NCI-H1417 (cell line): ENCODE measurements at regions not wholly inside any gene's neighbourhood (a gene's known extent, or its start where the extent isn't known, plus 50 kb on each side); places are given as distances from the start of the nearest gene placed in this dataset.

ENCODE experiments used
- DNase-seq, 3 experiments: peaks; one replicate each; lab custom pipeline; 2025; lab: John Stamatoyannopoulos, UW

GRCh38 chr4:11264841-11265240, 163.9 kb downstream of the HS3ST1 start:
- DNase-seq = no peak

- no peak for DNase-seq
Measured at GRCh38 chr4:11264346-11264745, 164.3 kb downstream of the HS3ST1 start.

DNA sequence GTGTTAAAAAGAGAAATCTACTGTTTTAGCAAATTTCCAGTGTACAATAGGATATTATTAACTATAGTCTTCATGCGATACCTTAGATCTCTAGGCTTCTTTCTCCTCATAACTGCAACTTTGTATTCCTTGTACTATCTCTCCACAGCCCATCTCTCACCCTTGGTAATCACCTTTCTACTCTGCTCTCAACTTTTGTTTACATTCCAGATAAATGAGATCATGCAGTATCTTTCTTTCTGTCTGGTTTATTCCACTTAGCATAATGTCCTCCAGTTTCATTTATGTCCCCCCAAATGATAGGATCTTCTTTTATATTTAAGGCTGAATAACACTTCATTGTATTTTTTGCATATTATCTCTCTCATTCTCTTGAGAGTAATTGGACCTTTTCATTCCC, 165.5 kb downstream of the HS3ST1 start:
- DNase-seq = no peak

DNA sequence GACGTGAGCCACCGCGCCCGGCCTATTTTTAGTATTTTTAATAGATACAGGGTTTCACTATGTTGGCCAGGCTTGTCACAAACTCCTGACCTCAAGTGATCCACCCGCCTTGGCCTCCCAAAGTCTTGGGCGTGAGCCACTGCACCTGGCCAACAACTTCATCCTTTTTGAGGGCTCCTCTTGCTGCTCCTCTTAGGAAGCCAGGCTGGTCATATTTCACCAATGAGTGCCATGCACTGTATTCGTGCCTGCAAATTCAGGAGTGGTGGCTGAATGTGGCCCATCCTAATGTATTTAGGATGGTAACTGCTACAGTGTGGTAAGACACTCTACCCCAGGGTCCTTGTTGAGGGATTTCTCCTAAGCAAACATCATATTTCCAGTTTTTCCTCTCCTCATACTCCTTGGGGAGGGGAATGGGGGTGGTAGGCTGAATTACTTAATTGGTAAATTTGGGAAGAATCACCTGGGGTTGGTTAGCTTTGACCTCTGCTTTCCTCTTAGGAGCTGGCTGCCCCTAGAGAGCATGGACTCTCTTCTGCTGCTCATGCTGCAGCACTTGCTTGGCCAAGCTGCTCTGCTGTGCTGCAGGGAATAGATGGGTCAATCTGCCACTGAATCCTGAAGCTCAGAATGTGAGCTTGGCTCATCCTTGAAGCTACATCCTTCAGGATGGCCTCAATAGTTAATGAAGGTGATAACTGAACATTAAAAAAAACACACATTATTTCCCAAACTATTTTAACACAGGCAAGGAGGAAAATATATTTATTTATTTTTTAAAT, 167.4 kb downstream of the HS3ST1 start:
- DNase-seq = no peak

- DNase-seq = peak in 1 of 3 experiments; percentile 87
Measured at GRCh38 chr4:11259837-11260236, 168.9 kb downstream of the HS3ST1 start.

- peak in 1 of 3 experiments; percentile 30 for DNase-seq
Measured at GRCh38 chr4:11252149-11252548, 176.5 kb downstream of the HS3ST1 start.

DNA sequence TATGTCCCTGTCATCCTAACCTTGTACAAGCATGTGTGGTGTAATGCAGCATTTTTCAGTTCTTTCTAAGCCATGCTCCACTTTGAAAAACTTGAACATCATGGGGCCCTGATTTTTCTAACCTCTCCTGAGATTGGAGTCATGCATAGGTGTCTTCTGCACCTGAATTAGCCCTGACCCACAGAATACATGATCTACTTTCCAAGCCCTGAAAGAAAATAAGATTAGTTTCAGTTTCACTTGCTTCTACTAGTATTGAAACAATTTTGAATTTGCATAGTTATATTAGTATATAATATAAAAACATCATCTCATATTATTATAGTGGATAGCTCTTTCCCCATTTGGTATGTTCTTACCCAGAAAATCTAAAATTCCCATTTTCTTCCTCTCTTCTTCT, 178.2 kb downstream of the HS3ST1 start:
- no peak for DNase-seq

GRCh38 chr4:11232015-11232414, 196.7 kb downstream of the HS3ST1 start:
- peak in 1 of 3 experiments; percentile 9 for DNase-seq

DNA sequence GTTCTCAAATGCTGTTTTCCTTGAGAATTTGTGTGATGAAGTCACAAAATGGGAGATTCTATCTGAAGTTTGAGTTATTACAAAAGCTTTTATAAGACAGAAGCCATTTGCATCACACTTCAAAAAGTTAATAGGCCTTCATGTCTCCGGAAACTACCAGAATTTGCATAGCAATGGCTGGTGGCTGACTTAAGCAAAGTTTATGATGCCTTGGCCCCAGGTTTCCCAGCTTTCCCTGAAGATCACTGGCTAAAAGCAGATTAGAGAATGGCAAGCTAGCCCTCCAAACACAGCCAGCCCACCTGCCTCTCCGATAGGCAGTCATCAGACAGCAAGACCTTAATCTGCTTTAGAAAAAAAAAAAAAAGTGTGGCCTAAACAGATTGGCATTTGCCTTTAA, 197.8 kb downstream of the HS3ST1 start:
- no peak for DNase-seq

GRCh38 chr4:11228530-11228929, 200.2 kb downstream of the HS3ST1 start:
- DNase-seq = peak in 2 of 3 experiments; percentile 18 to 48

GRCh38 chr4:11223311-11223710, 205.4 kb downstream of the HS3ST1 start:
- DNase-seq = peak; percentile 79 to 94 (median 93)

GRCh38 chr4:11218692-11219091, 210.0 kb downstream of the HS3ST1 start:
- no peak for DNase-seq

- peak in 1 of 3 experiments; percentile 30 for DNase-seq
Measured at GRCh38 chr4:11216520-11216919, 212.2 kb downstream of the HS3ST1 start.

DNA sequence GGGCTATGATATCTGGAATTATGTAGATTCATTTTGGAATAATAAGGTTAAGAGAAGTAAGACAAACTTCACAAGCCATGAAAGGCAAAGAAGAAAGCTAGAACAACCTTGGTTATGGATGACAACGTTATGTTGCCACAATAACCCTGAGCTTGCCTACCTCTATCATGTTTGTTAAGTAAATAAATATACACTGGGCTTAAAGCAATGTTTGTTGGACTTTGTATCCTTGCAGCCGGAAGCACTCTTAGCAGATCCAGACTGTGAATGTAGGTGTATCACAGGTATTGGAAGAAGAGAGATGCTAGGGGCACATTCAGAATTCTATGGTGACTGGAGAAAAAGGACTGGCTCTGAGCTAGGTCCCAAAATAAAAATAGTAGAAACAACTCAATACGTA, 214.4 kb downstream of the HS3ST1 start:
- DNase-seq = no peak

DNA sequence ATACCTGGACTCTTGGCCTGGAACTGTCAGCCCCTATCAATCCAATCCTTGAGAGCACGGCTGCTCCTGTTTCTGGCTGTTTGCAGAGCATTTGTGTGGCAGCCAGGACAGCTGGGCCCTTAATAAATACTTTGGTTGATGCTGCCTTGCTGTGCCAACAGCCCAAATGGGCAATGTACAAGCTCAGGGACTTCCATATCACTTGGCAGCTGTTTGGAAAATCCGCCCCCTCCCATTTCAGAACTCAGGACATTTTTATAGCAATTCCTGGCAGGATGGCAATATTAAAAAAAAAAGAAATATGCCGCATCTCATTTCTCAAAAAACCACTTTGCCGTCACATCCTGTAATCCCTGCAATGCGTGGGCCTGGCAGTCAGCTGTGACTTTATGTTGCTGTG, 218.9 kb downstream of the HS3ST1 start:
- no peak for DNase-seq

- peak in 1 of 3 experiments; percentile 6 for DNase-seq
Measured at GRCh38 chr4:11201256-11201655, 227.4 kb downstream of the HS3ST1 start.

GRCh38 chr4:11198516-11199305, 230.0 kb downstream of the HS3ST1 start:
- no peak for DNase-seq

DNA sequence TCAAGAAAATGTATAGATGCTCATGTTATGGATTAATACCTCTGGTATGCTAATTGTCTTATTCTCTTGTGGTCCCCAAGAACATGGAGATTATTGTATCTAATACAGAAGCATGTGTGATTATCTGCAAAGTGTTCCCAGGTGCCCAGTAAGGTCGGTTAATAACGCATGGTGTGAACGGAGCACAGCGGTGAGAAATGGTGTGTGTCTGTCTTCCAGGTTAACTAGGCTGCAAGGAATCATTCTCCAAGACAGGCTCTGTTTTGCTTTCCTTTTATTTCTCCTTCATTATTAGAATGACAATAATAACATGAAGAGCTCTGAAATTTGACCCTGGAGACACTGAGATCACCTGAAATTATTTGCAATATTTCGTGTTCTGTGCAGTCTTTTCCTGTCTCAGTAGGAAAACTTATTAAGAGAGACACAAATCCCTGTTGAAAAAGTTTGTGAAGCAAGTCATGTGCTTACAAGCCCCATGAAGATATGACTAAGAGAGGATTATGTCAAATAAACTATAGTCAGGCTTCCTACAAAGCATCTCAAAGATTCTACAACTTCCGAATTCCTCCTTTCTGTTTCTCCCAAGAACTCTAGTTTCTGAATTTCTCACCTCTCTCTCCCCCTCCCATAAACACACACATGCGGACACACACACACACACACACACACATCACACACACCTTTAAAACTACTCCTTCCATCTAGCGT, 230.9 kb downstream of the HS3ST1 start:
- no peak for DNase-seq

GRCh38 chr4:11196927-11197522, 231.7 kb downstream of the HS3ST1 start:
- DNase-seq = no peak

DNA sequence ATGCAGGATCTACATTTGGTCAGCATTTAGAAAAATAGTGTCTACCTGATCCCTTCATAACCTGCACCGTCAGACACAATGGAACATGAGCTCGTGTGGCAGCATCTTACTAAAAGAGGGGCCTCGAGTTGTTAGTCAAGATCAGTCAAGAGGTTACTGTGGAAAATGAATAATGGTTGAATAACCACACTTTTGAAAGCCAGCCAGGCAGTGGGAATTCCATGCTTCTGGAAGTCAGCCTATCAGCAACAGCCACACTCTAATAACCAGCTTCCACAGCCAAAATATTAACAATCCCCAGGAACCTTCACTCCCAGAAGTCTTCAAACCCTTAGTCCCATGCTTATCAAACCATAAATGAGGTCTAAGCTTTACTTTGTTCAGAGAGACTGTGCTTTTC, 234.3 kb downstream of the HS3ST1 start:
- DNase-seq = peak in 1 of 3 experiments; percentile 55

DNA sequence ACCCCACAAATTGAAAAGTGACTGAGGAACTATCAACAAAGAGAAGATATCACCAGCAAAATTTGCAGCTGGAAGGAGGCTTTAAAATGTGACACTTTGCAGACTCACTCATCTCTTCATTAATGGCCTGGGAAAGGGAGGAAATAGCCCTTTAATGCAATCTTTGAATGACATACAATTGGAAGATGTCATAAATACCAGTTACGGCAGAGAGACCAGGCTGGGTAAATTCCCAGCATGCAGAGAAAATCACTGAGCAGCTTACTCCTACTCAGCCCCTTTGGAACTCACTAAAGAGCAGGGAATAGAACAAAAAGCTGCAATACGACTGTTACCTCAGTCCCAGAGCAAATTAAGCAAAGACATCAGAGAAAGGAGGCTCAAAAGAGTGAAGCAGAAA, 238.9 kb downstream of the HS3ST1 start:
- DNase-seq = no peak

GRCh38 chr4:11183356-11183740, 245.3 kb downstream of the HS3ST1 start:
- DNase-seq = no peak
